ENCODE measurements at regions not wholly inside any gene's neighbourhood (a gene's known extent, or its start where the extent isn't known, plus 50 kb on each side); places are given as distances from the start of the nearest gene placed in this dataset.

DNA sequence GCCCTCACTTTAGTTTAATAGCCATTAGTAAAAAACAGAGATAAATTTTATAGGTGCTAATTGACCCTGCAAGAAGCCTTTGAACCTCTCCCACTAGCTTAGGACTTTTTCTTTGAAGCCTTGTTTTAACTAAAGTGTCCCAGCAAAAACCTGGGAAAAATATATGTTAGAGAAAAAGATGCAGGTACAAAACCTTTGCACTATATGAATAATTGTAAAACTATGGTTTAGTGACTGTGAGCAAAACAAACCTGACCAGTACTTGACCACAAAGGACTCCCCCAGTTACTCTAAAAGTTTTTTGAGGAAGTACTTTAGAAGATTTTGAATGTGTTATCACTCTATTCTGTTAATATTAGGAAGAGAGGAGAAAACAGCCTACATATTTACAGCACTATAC is 123.3 kb upstream of the TP63 start (continued):
- TF ChIP-seq, protein P1, sequence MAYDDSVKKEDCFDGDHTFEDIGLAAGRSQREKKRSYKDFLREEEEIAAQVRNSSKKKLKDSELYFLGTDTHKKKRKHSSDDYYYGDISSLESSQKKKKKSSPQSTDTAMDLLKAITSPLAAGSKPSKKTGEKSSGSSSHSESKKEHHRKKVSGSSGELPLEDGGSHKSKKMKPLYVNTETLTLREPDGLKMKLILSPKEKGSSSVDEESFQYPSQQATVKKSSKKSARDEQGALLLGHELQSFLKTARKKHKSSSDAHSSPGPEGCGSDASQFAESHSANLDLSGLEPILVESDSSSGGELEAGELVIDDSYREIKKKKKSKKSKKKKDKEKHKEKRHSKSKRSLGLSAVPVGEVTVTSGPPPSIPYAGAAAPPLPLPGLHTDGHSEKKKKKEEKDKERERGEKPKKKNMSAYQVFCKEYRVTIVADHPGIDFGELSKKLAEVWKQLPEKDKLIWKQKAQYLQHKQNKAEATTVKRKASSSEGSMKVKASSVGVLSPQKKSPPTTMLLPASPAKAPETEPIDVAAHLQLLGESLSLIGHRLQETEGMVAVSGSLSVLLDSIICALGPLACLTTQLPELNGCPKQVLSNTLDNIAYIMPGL (CRISPR knock-in tag; IDR thresholded peaks at IDR 0.05; ENCODE audit: borderline replicate concordance), result no peak
- TF ChIP-seq EP300 (IDR thresholded peaks at IDR 0.05), result no peak
- TF ChIP-seq CBX2 (IDR thresholded peaks at IDR 0.05; ENCODE audit: borderline replicate concordance, low read depth), result no peak
- TF ChIP-seq CHD4 (IDR thresholded peaks at IDR 0.05; ENCODE audit: borderline replicate concordance), result no peak
- no peak for TF ChIP-seq JUN (IDR thresholded peaks at IDR 0.05)
- TF ChIP-seq SMC3 (IDR thresholded peaks at IDR 0.05), result no peak
- no peak for TF ChIP-seq POLR2A (IDR thresholded peaks at IDR 0.05; ENCODE audit: low read length)

DNA sequence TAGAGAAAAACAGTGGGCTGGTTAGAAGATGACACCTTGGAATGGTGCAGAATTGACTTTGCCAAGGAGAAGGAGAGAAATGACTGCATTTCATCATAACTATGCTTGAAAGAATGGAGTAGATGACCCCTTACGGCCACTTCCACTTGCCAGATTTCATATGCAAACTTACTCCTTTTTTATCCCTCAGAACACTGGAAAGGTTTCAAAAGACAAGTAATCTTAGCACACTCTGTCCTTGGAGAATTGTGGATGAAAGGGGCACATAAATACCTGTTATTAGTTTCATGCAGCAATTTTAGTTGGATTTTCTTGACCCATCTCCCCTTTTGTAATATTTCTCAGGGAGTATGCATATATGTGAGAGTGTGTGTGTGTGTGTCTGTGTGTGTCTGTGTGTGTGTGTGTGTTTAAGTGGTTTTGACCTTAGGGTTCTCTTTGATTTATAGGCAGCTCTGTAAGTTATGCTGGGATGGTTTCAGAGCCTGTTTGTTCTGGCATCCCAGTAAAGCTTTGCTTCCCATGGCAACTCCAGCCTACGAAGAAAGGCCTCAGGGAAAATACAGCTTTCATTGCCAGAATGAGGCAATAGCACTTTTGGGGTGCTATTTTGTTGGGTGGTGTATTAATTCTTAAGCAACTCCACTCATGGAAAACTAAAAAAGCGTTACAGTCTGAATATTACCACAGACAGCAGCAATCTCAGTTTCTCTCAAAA is 122.2 kb upstream of the TP63 start:
- DNase-seq (ENCODE audit: low read depth in 1 of 2, low spot score in 1 of 2) (no peak), ATAC-seq (no peak), FAIRE-seq (no peak)
- no peak for TF ChIP-seq KDM1A (IDR thresholded peaks at IDR 0.05; ENCODE audit: low read depth)
- no peak for TF ChIP-seq HEYL (CRISPR knock-in tag; IDR thresholded peaks at IDR 0.05)
- TF ChIP-seq RCOR1 (IDR thresholded peaks at IDR 0.05; ENCODE audit: low read depth, low read length), result no peak
- TF ChIP-seq SMC3 (IDR thresholded peaks at IDR 0.05), result no peak
- no peak for TF ChIP-seq ZSCAN20 (CRISPR knock-in tag; IDR thresholded peaks at IDR 0.05)
- TF ChIP-seq, protein P2, sequence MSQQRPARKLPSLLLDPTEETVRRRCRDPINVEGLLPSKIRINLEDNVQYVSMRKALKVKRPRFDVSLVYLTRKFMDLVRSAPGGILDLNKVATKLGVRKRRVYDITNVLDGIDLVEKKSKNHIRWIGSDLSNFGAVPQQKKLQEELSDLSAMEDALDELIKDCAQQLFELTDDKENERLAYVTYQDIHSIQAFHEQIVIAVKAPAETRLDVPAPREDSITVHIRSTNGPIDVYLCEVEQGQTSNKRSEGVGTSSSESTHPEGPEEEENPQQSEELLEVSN (IDR thresholded peaks at IDR 0.05; ENCODE audit: borderline replicate concordance, low read depth), result no peak
- TF ChIP-seq EHF (CRISPR knock-in tag; IDR thresholded peaks at IDR 0.05), result no peak
- no peak for TF ChIP-seq RFX5 (IDR thresholded peaks at IDR 0.05)
- TF ChIP-seq NPAS2 (CRISPR knock-in tag; IDR thresholded peaks at IDR 0.05; ENCODE audit: borderline replicate concordance), result no peak
- TF ChIP-seq FOXS1 (CRISPR knock-in tag; IDR thresholded peaks at IDR 0.05), result no peak
- TF ChIP-seq BHLHE40 (IDR thresholded peaks at IDR 0.05; ENCODE audit: low read depth, low read length), result no peak
- TF ChIP-seq HOXB5 (CRISPR knock-in tag; IDR thresholded peaks at IDR 0.05), result no peak
- TF ChIP-seq RARB (CRISPR knock-in tag; IDR thresholded peaks at IDR 0.05), result no peak
- TF ChIP-seq, protein P3, sequence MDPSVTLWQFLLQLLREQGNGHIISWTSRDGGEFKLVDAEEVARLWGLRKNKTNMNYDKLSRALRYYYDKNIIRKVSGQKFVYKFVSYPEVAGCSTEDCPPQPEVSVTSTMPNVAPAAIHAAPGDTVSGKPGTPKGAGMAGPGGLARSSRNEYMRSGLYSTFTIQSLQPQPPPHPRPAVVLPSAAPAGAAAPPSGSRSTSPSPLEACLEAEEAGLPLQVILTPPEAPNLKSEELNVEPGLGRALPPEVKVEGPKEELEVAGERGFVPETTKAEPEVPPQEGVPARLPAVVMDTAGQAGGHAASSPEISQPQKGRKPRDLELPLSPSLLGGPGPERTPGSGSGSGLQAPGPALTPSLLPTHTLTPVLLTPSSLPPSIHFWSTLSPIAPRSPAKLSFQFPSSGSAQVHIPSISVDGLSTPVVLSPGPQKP (IDR thresholded peaks at IDR 0.05; ENCODE audit: low read depth, low read length), result no peak
- no peak for TF ChIP-seq ZNF302 (CRISPR knock-in tag; IDR thresholded peaks at IDR 0.05)
- no peak for TF ChIP-seq SREBF2 (IDR thresholded peaks at IDR 0.05)
- no peak for TF ChIP-seq HOXA7 (CRISPR knock-in tag; IDR thresholded peaks at IDR 0.05)
- no peak for TF ChIP-seq FOSB (CRISPR knock-in tag; IDR thresholded peaks at IDR 0.05)
- no peak for TF ChIP-seq HDAC2 (IDR thresholded peaks at IDR 0.05)
- no peak for TF ChIP-seq CHD4 (IDR thresholded peaks at IDR 0.05; ENCODE audit: borderline replicate concordance)
- POLR2A ChIA-PET, result no interaction called here
- Histone ChIP-seq H3K9me3 (no peaks in the 10 kb centered on the region), H3K4me3 (no peak overlapping the region), H3K27ac (peak overlapping the region in 1 of 2 experiments; percentile 14; a peak in 1 of 6 replicates), H3K4me1 (peaks cover 17% of the 10 kb centered on the region), H3K4me2 (no peak overlapping the region)
- CTCF ChIA-PET, result no interaction called here
- 91% methylated on average over 3 of the region's 3 CpGs for WGBS (ENCODE audit: missing lambda C conversion rate)

Measured in A549 (cell line).